Epithelial cell of proximal tubule (primary cell): ENCODE measurements at regions not wholly inside any gene's neighbourhood (a gene's known extent, or its start where the extent isn't known, plus 50 kb on each side); places are given as distances from the start of the nearest gene placed in this dataset.

Source experiments
- DNase-seq: peaks from one replicate; pipeline ENCODE4 v3.0.0-alpha.2; 2011; ENCODE audit warnings: low read depth
- H3K4me3 ChIP-seq: 2 replicates; pipeline ENCODE4 v1.5.1; 2011; ENCODE audit warnings: low read depth, mild to moderate bottlenecking, low read length
- TF ChIP-seq, protein P1 (sequence below): conservative IDR thresholded peaks from 2 replicates; pipeline ENCODE4 v1.5.1; 2012; ENCODE audit warnings: low read depth, mild to moderate bottlenecking, low read length

DNA sequence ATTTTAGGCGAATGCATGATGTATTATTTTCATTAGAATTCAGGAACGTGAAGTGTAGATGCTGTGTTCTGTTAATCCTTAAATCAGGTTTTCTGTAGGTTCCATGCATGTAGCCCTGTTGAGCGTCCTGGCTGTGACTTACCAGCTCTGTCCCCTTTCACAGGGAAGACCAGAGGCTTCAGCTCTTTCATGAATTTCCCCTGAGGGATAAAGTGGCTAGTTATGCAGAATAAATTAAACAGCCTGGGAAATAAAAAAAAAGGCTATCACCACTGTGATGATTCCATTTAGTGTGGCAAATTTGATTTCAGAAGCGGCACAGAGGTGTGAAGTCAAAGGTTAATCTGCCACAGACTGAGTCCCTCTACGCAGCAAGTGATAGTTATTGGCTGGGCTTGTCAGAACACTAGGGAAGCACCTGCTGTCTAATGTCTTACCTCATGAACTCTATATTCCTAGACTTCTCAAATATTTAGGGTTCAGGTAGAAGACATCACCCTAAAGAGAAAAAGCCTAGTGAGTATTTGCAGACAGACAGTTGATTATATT lies 61.6 kb upstream of the LINC00305 start:
- no peak for DNase-seq
- TF ChIP-seq, protein P1, sequence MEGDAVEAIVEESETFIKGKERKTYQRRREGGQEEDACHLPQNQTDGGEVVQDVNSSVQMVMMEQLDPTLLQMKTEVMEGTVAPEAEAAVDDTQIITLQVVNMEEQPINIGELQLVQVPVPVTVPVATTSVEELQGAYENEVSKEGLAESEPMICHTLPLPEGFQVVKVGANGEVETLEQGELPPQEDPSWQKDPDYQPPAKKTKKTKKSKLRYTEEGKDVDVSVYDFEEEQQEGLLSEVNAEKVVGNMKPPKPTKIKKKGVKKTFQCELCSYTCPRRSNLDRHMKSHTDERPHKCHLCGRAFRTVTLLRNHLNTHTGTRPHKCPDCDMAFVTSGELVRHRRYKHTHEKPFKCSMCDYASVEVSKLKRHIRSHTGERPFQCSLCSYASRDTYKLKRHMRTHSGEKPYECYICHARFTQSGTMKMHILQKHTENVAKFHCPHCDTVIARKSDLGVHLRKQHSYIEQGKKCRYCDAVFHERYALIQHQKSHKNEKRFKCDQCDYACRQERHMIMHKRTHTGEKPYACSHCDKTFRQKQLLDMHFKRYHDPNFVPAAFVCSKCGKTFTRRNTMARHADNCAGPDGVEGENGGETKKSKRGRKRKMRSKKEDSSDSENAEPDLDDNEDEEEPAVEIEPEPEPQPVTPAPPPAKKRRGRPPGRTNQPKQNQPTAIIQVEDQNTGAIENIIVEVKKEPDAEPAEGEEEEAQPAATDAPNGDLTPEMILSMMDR: no peak

DNA sequence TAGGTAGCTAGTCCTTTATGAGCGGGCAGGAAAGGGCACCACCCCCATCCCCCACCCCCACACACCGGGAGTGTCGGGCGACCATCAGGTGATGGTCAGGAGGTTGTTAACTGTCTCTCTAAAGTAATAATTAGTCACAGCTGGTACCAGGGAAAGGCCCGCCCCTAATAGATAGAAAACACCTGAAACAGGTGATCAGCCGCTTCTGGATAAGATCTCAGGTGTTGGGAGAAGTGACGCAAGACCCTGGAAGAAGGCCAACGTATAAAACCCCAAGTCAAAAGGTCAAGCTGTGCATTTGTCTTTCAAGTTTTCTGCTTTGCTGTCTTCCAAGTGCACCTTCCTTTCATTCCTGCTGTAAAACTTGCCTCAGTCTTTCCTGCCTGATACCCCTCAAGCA lies 59.6 kb upstream of the LINC00305 start:
- DNase-seq: no peak
- TF ChIP-seq, protein P1: no peak
- H3K4me3 ChIP-seq: no peak overlapping the region

More for the DNA sequence above, 61.6 kb upstream of the LINC00305 start:
- no peak overlapping the region for H3K4me3 ChIP-seq

DNA sequence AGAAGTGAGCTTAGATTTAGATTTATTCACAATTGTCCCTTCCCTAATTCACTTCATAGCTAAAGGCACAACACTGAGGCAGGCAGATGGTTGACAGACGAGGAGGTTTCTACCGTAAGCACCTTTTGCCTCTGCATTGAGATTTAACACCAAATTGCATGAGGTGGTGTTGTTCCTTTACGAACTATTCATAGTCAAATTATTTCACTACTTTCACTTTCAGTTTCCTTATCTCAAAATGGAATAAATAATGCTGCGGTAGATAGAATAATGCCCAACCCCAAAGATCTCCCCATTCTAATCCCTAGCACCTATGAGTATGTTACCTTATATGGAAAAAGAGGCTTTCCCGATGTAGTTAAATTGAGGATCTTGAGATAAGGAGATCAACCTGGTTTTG lies 58.9 kb upstream of the LINC00305 start:
- H3K4me3 ChIP-seq: no peak overlapping the region
- TF ChIP-seq, protein P1: no peak
- DNase-seq: no peak

DNA sequence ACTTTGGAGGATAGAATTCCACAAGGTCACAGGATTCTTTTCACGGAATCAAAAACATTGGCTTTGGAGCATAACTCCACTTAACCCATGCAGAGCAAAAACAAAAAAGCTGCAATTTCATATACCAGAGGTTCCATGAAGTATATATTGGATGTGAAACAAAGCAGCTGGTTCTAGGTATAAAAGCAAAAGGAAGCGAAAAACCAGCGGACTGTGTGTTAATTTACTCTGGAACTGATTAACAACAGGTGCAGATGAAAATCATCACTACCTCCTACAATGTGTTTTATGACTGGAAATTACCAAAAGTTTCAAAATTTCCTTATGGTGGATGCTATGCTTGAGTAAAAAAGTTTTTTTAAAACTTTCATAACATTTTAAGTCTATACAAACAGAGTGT lies 54.4 kb upstream of the LINC00305 start:
- DNase-seq: no peak
- no peak overlapping the region for H3K4me3 ChIP-seq
- TF ChIP-seq, protein P1: no peak

DNA sequence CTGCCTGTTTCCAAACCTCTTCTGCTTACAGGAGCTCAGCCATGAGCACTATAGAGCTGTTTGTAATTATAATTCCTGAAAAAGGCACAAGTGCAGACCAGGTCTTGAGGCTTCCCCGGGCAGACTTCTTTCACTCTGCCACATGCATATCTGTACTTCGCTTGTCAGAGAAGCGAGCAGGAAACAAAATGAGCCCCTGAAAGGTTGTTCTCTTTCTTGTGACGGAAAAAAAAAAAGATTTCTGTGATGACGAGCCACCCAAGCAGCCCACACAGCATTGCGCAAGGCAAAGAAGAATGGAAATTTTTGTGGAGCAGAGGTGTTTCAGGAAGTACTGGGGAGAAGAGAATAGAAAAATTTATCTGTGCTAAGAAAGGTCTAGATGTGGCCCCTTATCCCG lies 54.0 kb upstream of the LINC00305 start:
- no peak overlapping the region for H3K4me3 ChIP-seq
- peak; percentile 10 for DNase-seq
- TF ChIP-seq, protein P1: no peak

DNA sequence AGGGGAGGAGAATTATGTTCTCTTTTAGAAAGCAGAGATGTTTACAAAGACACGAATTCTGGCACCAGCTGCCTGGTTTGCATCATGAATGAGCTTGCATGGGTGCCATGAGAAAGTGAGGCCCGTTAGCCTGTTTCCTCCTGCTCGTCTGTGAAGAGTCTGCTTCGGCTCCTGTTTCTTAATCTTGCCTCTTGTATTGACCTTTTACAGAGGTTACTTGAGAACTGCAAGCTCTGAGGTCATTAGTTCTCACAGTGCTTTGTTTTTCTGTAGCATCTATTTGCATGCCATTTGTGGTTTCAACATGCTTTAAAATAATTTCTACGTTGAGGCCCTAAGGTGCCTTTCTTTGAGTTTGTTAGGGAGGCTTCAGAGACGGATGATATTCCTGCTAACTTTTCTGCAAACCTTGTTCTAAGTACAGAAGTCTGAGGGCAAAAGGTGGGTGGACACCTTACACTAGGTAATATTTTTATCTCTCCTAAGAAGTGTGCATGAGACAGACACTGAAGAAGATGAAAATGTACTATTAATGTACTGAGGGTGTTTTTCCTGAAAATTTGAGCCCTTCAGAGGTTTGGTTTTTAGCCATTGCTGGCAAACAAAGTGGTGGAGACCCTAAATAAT lies 53.4 kb upstream of the LINC00305 start:
- no peak for DNase-seq
- no peak overlapping the region for H3K4me3 ChIP-seq
- TF ChIP-seq, protein P1: no peak

DNA sequence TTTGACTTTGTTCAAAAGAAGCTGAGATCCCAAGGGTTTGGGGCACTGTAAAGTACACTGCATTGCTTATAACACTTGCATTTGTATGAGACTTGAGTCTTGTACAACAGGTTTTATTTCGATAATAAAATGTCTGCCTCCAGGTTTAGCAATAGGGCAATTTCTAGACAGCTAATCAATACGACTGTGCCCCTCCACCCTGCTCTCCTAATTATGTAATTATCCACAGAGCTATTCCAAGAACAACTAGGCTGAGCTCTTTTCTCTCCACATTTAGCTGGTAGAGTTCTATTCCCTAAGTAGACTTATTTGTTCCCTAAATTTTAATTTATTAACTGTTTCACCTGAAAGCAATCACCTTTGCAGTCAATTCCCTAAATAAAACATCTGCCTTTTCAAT lies 52.9 kb upstream of the LINC00305 start:
- TF ChIP-seq, protein P1: no peak
- no peak for DNase-seq
- H3K4me3 ChIP-seq: no peak overlapping the region
